CD4-positive, alpha-beta T cell treated with Interferon gamma for 1 hour (primary cell): ENCODE measurements at regions not wholly inside any gene's neighbourhood (a gene's known extent, or its start where the extent isn't known, plus 50 kb on each side); places are given as distances from the start of the nearest gene placed in this dataset.
"Not testable (repeated sequence)": the region's sequence is repeated elsewhere in the genome, so short reads cannot be mapped to it uniquely, and the experiment has no call there.

Source experiments
- DNase-seq: peaks from one replicate; pipeline ENCODE4 v3.0.0-alpha.2; 2020

DNA sequence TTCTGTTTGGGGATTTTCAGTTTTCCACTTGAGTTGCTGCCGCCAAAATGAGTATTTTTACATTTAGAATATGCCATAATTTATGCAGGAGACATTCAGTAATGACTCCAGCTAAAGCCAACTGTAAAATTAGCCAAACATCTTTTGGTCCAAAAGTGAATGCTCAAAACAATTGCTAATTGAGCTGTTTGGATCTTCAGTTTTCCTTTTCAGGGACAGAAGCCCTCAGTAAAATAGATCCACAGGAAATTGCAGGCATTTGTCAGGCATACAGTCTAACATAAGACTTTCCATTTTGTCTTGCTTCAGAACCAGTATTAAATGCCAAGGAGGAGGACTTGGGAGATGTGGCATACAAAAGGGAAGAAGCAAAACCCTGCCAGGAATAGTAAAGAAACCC is 524.8 kb upstream of the API5 start:
- no peak for DNase-seq

DNA sequence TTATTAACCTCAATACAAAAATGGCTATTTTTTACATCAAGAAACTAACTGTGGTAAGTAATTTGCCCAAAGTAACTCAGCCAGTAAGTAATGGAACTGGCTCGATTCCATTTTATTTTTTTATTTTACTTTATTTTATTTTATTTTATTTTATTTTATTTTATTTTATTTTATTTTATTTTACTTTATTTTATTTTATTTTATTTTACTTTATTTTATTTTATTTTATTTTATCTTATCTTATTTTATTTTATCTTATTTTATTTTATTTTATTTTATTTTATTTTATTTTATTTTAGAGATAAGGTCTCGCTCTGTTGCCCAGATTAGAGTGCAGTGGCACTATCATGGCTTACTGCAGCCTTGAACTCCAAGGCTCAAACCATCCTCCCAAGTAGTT is 516.3 kb upstream of the API5 start:
- not testable (repeated sequence) for DNase-seq

DNA sequence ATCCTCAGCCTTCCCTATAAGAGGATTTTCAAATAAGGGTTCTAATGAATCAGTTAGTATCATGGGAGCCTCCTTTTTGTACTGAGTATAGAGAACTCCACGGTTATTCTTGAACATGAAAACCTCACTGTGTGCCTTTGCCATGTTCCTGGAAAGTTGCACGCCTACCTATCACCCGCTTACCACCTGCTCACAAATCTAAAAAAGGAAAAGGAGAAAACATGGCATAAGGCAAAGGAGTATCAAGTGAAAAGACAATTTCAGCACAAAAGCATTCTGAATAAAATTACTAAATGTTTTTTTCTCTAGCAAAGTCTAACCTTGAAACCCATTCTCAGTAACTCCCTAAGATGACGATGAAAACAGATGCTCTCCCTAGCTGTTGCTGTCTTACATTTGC is 511.8 kb upstream of the API5 start:
- DNase-seq: no peak

DNA sequence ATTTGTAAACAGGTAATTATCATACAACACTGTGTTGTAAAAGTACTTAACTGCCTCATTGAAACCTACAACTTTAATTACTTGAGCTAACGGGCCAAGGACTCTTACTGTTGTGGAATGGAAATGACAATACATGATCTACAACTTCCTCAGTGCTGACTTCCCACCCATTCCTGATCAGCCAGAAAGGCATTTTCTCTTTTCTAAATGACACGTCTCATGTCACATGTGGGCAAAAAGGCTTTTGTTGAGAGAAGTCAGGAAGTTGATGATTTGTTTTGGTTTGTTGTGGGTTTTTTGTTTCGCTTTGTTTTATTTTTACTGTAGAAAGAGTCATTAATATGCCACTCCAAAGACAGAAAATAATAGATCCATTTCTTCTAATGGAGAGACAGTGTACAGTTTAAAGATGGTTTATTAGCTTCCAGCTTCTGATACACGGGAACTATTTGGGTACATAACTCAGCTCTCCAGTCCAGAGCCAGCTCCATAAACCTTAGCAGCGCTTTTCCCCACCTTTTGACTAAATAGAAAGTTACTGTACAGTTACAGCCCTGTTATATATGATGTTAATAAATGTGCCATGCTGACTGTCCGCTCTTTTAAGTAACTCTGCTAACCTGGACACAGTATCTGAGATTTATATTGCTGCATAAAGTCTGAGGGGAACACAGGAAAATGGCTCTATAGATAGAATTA is 509.4 kb upstream of the API5 start:
- no peak for DNase-seq

DNA sequence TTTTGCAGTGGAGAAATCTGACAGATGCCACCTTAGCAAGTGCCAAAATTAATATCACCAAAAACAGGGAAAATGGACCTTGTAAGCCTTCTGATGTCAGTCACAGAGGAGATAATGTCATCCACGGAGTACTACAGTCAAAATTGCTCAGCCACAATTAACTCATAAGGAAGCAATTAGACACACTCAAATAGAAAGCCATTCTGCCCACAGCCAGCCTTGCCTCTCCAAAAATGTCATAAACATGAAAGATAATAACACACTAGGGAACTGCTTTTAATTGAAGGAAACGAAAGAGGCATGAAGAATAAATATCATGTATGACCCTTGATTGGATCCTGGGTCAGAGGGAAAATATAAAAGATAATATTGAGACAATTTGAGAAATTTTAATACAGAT is 505.6 kb upstream of the API5 start:
- DNase-seq: no peak

DNA sequence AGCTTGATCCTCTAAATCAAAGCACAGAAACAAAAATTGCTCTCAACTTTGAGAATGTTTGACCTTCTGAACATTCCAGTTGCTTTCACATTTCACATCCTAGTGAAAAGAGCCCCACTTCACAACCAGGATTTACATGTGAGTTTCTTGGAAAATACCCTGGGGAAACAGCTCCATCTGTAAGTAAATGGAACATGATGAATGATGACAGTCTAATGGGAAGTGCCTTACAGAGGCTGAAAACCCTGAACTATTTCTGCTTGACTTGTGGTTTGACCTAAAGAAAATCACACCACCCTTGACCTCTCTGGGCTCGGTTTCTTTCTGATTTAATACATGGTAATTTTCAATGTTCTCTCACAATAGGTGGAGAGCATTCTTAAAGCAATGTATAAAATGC is 499.4 kb upstream of the API5 start:
- DNase-seq: no peak

DNA sequence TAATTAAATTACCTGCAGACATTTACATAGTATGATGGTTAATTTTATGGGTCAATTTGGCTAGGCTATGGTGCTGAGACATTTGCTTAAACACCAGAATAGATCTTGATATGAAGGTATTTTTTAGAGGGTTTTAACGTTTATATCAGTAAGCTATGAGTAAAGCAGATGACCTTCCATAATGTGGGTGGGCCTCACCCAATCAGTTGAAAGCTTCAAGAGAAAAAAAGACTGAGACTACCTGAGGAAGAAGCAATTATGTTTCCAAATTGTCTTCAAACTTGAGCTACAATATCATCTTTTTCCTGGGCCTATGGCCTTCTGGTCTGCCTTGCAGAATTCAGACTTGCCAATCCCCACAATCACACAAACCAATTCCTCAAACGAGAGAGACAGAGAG is 498.8 kb upstream of the API5 start:
- no peak for DNase-seq

DNA sequence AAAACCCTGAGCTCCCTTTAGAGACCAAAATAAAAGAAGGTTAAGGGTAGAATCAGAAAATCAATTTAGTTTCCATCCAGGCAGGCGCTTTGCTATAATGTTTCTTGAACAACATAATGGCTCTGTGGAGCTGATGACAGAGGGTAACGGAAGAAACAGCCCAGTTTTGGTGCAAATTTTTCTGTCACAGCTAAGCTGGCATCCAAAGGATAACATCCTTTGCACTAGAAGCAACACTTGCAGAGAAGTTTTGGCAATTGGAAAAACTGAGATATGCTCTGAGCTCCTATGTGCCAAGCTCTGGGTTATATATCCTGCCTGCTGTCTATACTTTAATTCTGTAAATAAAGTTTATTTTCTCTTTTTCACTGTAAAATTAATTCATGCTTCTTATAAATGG is 495.3 kb upstream of the API5 start:
- DNase-seq: no peak

DNA sequence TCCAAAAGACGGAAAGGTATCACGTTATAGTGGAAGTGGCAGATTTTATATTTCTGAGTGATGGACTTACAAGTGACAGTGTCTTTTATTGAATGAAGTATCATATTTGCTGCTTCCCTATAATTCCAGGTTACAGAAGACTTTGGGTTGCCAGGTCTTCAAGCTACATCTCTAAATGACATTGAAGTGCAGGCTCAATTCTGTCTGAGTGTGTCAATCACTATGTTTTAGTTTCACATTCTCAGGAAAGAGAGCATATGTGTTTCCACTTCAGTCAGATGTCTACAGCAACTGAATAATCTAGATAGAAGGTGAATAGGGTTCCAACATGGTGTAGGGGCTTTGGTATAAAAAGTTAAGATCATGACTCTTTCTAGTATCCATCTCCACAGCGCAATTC is 492.7 kb upstream of the API5 start:
- no peak for DNase-seq

DNA sequence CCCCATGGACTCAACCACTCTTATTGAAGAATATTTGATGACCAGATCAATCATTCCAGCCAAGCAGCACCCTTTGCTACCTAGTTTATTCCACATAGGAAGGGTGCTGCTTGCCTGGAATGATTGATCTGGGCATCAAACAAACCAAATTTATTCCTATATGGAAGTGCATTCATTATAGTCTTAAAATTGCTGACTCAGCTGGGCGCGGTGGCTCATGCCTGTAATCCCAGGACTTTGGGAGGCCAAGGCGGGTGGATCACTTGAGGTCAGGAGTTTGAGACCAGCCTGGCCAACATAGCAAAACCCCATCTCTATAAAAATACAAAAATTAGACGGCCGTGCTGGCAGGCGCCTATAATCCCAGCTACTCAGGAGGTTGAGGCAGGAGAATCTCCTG is 489.6 kb upstream of the API5 start:
- DNase-seq: not testable (repeated sequence)

DNA sequence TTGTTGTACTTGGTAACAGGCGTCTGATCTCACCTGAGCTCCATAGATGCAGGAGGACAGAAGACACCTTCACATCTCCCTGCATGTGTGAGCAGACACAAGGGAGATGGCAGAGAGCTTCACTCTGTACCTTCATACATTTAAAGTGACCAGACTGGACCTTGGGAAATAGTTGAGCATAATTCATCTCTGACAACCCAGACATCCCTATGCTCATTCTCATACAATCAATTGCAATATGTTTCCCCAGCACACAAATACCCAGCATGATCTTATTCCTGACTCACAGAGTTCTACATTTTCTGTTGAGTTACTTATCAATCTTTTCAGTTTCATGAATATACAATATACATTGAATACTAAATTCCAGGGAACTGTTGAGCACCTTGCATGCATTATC is 488.2 kb upstream of the API5 start:
- no peak for DNase-seq

DNA sequence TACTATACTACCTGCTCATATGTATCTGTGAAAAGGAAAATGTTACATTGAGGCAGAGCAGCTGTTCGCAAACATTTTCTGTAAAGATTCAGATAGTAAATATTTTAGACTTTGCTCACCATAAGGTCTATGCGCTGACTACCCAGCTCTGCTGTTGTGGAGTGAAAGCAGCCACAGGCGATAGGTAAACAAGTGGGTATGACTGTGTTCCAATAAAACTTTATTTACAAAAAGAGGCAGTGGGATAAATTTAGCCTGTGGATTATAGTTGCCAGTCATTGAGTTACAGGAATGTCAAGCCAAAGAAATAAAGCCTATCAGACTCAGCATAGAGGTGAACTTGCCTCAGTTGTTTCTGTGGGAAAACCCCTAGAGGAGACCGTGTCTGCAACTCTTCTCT is 487.7 kb upstream of the API5 start:
- no peak for DNase-seq

DNA sequence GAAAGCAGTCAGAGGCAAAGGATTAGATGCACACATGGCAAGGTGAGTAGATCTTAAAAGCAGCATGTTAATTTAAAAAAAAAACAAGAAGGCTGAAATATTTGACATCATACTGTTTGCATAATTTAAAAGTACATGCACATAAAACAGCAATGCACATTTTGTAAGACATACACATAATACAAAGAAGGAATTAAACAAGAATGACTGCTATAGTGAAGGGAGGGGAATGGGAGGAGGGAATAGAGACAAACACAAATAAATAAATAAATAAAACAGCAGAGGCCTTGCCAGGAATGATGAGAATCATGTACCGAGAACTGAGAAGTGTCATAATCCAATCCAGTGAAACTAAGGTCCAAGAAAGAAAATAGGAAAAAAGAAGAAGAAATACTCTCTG is 486.2 kb upstream of the API5 start:
- no peak for DNase-seq

DNA sequence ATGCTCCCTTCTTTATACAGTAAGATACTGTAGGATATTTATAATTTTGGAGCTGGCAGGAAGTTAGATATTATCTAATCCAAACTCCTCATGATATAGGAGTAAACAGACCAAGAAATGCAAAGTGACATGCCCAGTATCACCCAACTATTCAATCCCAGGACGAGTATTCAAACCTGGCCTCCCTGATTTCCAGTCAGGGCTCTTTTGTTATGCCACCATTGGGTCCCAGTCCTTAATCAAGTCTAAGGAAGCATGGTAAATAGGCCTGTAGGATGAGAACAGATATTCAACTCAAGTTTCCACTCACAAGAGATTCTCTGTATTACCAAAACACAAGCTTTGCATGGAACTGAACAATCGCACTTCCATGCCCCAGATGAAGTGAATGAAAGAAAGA is 484.0 kb upstream of the API5 start:
- DNase-seq: no peak

DNA sequence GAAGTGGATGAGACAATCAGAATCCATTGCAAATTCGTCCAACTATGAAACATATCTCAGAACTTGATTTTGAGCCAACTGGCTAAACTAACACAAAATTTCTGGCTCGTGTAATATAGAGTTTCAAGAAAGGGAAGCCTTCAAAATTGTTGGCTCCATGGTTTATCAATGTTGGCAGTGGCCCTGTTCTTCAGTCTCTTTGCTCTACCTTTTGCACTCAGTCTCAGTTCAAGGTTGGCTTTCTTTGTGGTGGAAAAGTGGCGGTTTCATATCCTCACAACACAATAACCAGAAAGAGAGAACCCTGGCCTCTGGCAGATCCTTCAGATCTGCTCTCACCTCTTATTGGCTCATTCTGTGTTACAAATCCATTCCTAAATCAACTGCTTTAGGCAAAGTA is 473.8 kb upstream of the API5 start:
- no peak for DNase-seq

DNA sequence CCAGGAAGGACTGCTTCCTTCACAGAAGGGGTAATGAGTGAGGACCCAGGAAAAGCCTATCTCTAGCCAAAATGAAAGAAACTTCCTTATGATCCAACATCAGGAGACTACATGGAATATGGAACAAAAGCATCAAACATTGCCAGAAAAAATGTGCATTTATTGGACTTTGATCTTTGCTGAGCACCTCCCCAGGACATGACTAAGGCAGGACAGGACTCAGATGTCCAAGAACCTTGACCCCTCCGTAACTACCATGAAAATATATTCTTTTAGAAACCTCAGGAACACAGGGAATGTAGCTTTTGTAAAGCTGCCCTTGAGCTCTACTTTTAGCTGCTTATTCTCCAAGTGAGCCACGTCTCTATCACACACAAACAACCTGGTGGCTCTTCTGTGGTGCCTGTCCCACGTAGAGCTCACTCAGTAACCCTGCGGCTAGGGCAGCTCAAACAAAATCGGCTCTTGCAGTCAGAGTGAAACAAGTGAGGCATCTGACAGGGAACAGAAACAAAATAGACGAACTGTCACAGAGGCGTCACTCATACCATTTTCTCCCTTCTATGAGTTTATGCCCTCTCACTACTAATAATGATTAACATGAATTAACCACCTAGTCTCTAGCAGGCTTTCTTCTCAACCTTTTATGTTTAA is 471.5 kb upstream of the API5 start:
- DNase-seq: no peak

DNA sequence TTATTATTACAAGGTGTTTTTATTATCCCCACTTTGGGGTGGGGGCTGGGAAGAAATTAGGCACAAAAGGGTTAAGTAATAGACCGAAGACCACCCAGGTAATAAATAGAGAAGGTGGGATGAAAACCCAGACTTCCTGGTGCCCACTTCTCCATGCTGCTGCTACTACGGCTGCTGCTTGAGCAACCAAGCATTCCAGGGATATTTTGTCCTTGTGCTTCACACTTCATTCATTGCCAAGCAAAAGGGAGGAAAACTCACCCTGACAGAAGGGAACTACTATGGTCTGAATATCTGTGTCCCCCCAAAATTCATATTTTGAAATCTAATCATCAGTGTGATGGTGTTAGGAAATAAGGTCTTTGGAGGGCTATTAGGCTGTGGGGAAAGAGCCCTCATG is 470.9 kb upstream of the API5 start:
- DNase-seq: no peak

DNA sequence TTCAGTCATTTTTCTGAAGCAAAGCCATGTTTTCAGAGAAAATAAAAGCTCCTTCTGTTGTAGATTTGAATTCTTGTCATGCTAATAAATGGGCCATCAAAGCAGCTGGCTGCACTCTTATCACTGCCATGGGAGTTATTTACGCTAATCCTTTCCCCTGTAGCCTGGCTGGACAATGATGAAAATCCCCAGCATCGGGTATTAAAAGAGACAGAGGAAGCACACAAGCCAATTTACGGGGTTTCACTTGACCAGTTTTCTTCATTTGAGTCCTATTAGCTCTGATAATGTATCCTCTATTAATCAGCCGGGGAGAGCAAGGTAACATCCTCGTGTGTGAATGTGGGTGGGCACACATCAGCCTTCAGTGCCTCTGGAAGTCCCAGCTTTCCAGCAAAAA is 470.2 kb upstream of the API5 start:
- no peak for DNase-seq

DNA sequence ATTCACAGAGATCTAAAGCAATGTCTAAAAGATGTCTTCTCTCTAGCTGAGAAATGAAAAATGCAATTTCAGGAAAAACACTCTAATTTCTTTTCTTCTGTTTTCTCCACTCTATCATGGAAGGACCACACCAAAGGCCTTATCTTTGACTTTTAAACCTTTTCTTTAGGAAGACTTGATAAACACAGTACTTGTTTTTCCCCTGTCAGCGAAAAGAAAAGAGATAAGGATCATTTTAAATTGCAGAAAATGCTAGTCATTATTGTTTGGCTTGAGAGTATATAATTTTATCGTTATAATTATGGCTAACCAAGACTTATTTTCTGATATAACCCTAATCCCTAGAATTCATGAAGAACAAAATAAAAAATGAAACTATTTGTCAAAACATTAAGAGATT is 462.4 kb upstream of the API5 start:
- no peak for DNase-seq

DNA sequence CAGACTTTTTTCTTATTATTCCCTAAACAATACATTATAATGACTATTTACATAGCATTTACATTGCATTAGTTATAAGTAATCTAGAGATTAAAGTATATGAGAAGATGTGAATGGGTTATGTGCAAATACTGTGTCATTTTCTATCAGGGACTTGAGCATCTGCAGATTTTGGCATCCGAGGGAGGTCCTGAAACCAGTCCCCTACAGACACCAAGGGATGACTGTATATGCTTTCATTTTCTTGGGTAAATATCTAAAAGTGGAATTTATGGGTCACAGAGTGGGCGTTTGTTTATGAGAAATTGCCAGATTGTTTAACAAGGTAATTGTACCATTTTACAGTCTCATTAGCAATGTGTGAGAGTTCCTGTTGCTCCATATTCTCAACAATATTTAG is 454.5 kb upstream of the API5 start:
- DNase-seq: no peak

DNA sequence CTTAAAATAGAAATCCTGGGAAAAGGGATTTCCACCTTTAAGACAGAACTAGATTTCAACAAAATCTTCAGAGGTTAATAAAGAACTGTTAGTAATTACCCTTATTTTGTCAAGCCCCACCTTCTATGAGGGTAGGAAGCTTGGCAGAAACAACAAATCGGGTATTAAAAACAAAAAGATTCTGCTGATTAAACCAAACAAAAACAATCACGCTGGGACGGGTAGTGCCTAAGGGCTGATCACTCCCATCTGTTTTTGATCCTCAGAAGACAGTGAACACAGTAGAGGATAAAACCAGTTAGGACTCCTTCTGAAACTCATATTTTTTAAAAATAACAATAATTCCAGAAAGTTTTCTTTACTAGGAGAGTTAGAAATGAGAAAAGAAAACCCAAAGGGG is 441.3 kb upstream of the API5 start:
- DNase-seq: no peak

DNA sequence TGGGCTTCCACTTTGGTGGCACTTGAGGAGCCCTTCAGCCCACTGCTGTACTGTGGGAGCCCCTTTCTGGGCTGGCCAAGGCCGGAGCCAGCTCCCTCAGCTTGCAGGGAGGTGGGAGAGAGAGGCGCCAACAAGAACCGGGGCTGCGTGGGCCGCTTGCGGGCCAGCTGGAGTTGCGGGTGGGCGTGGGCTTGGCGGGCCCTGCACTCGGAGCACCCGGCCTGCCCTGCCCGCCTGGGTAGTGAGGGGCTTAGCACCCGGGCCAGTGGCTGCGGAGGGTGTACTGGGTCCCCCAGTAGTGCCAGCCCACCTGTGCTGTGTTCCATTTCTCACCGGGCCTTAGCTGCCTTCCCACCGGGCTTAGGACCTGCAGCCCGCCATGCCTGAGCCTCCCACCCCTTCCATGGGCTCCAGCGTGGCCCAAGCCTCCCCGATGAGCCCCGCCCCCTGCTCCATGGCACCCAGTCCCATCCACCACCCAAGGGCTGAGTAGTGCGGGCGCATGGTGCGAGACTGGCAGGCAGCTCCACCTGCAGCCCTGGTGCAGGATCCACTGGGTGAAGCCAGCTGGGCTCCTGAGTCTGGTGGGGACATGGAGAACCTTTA is 437.9 kb upstream of the API5 start:
- DNase-seq: not testable (repeated sequence)

DNA sequence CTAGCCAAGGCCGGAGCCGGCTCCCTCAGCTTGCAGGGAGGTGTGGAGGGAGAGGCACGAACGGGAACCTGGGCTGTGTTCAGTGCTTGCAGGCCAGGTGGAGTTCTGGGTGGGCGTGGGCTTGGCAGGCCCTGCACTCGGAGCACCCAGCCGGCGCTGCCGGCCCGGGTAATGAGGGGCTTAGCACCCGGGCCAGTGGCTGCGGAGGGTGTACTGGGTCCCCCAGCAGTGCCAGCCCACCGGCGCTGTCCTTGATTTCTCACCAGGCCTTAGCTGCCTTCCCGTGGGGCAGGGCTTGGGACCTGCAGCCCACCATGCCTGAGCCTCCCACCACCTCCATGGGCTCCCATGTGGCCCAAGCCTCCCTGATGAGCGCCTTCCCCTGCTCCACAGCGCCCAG is 430.5 kb upstream of the API5 start:
- not testable (repeated sequence) for DNase-seq

DNA sequence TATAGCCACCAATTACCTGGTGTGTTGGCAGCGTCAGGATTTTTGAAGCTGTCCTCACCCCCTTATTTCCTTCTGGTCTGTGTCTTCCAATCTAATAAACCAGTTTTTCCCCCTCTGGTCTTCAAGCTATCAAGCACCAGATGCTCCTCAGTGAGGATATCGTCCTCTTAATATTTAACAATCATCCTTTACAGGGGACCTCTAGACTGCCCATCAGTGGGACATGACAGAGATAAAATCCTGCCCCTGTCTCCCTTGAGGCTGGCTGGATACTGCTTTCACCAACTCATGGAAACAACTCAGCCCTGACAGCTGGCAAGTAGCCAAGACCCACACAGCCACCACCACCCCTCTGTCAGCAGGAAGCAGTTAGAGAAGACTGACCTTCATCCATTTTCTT is 421.0 kb upstream of the API5 start:
- no peak for DNase-seq

DNA sequence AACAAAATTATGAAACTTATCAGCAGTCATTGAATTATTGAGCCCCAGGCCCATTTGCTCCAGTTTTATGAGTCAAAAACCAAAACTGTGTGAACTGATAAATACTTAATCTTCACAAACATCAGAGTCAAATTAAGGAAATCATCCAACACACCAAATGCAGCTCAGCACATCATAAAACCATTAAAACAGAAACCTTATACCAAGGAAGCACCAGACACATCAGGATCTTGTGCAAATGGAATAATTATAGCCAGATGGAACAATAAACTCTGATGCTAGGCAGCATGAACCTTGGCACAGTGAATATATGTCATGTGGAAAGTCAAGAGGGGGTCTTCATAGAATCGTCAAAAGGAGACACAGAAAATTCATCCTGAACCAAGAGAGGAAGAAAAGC is 410.7 kb upstream of the API5 start:
- no peak for DNase-seq
